OCI-LY7 (cell line): ENCODE measurements at regions not wholly inside any gene's neighbourhood (a gene's known extent, or its start where the extent isn't known, plus 50 kb on each side); places are given as distances from the start of the nearest gene placed in this dataset.

Source experiments
- BruUV-seq: library from RNA; stranded (reverse); fragments of 400-500 nt; replicated peaks from 2 replicates; lab custom pipeline; 2021; lab: Mats Ljungman, UMichigan
- CTCF ChIA-PET: fragments of 300-600 bp; sonication (Branson Sonifier 250); formaldehyde crosslinking; loops from one replicate; lab custom pipeline; 2022; ENCODE audit warnings: antibody characterized with exemption; ENCODE audit not compliant: unreplicated experiment; lab: Charles Lee
- POLR2A ChIA-PET: fragments of 300-600 bp; sonication (Branson Sonifier 250); formaldehyde crosslinking; loops from one replicate; lab custom pipeline; 2022; ENCODE audit warnings: antibody characterized with exemption; lab: Charles Lee
- DNase-seq: peaks from one replicate; pipeline ENCODE4 v3.0.0-alpha.2; 2015; ENCODE audit warnings: low spot score
- H2AFZ ChIP-seq: fragments of 200-600 bp; sonication (generic), shearing (Covaris generic); 2 replicates; pipeline ENCODE4 v1.6.1; 2014; ENCODE audit warnings: mild to moderate bottlenecking, antibody characterized with exemption, low read length, moderate library complexity
- H3K27ac ChIP-seq: fragments of 200-600 bp; sonication (generic); 2 replicates; pipeline ENCODE4 v1.5.1; 2014; ENCODE audit warnings: mixed run types, low read depth, mild to moderate bottlenecking, moderate library complexity, low read length, inconsistent platforms; ENCODE audit not compliant: poor library complexity, severe bottlenecking
- H3K36me3 ChIP-seq: fragments of 200-600 bp; sonication (generic); 2 replicates; pipeline ENCODE4 v1.6.1; 2014; ENCODE audit warnings: mild to moderate bottlenecking, antibody characterized with exemption, low read length, moderate library complexity, mixed read lengths; ENCODE audit not compliant: insufficient read depth
- H3K4me1 ChIP-seq: fragments of 200-600 bp; sonication (generic); 2 replicates; pipeline ENCODE4 v1.5.1; 2014; ENCODE audit warnings: mild to moderate bottlenecking, low read length; ENCODE audit not compliant: insufficient read depth, poor library complexity, severe bottlenecking
- H3K4me2 ChIP-seq: fragments of 200-600 bp; sonication (generic); 2 replicates; pipeline ENCODE4 v1.6.1; 2014; ENCODE audit warnings: mild to moderate bottlenecking, low read length
- H3K4me3 ChIP-seq: fragments of 200-600 bp; sonication (generic); 2 replicates; pipeline ENCODE4 v1.5.1; 2014; ENCODE audit warnings: mild to moderate bottlenecking, low read depth, low read length; ENCODE audit not compliant: poor library complexity, severe bottlenecking
- H3K79me2 ChIP-seq: fragments of 200-600 bp; sonication (generic); 2 replicates; pipeline ENCODE4 v1.6.1; 2016; ENCODE audit warnings: low read depth, mild to moderate bottlenecking, low read length, moderate library complexity, mixed read lengths; ENCODE audit not compliant: insufficient read depth
- H3K9me2 ChIP-seq: fragments of 200-600 bp; sonication (generic); 2 replicates; pipeline ENCODE4 v1.6.1; 2016; ENCODE audit warnings: mild to moderate bottlenecking, low read length, mixed read lengths; ENCODE audit not compliant: insufficient read depth
- H3K9me3 ChIP-seq: fragments of 200-600 bp; sonication (generic); 2 replicates; pipeline ENCODE4 v1.6.1; 2014; ENCODE audit warnings: mild to moderate bottlenecking, mixed run types, low read length, mixed read lengths
- H4K20me1 ChIP-seq: fragments of 200-600 bp; sonication (generic); 2 replicates; pipeline ENCODE4 v1.6.1; 2014; ENCODE audit warnings: mild to moderate bottlenecking, antibody characterized with exemption, low read length, moderate library complexity, mixed read lengths; ENCODE audit not compliant: insufficient read depth
- CTCF ChIP-seq: fragments of 200-600 bp; sonication (generic); conservative IDR thresholded peaks from 2 replicates; pipeline ENCODE4 v1.5.1; 2014; ENCODE audit warnings: mild to moderate bottlenecking, antibody characterized with exemption, low read length, moderate library complexity, mixed read lengths
- EZH2phosphoT487 ChIP-seq: fragments of 200-600 bp; sonication (generic); IDR thresholded peaks from 2 replicates; pipeline ENCODE4 v1.6.1; 2018; ENCODE audit warnings: low read depth, borderline replicate concordance, mild to moderate bottlenecking, mixed run types, antibody characterized with exemption, low read length, moderate library complexity, mixed read lengths
- intact Hi-C: fragments of 100-400 bp; cut with micrococcal nuclease; formaldehyde crosslinking; loops from one replicate; pipeline ENCODE4 v1.10.0; 2022; ENCODE audit not compliant: unreplicated experiment

- no peaks in the 10 kb centered on the region for H3K9me3 ChIP-seq
- no peaks in the 10 kb centered on the region for H3K79me2 ChIP-seq
- no peaks in the 10 kb centered on the region for H3K36me3 ChIP-seq
- no peak overlapping the region for H2AFZ ChIP-seq
- no TSS peak for BruUV-seq
- POLR2A ChIA-PET, result no interaction called here
- TF ChIP-seq CTCF (no peak), EZH2phosphoT487 (no peak)
- no peak overlapping the region for H3K4me2 ChIP-seq
- intact Hi-C loops, result no loop called here
- no peaks in the 10 kb centered on the region for H4K20me1 ChIP-seq
- no peaks in the 10 kb centered on the region for H3K9me2 ChIP-seq
- no peak overlapping the region for H3K4me3 ChIP-seq
- H3K4me1 ChIP-seq, result no peaks in the 10 kb centered on the region
- CTCF ChIA-PET, result no interaction called here
- no peak overlapping the region for H3K27ac ChIP-seq
- DNase-seq, result no peak
Observed at GRCh38 chr5:2383698-2384065, 367.8 kb downstream of the IRX2 start.

GRCh38 chr5:2382776-2383697, 368.4 kb downstream of the IRX2 start:
- Histone ChIP-seq H3K4me3 (no peak overlapping the region), H3K36me3 (no peaks in the 10 kb centered on the region), H3K4me1 (no peaks in the 10 kb centered on the region), H3K9me2 (no peaks in the 10 kb centered on the region), H3K79me2 (no peaks in the 10 kb centered on the region), H2AFZ (no peak overlapping the region), H3K27ac (no peak overlapping the region), H3K9me3 (no peaks in the 10 kb centered on the region), H3K4me2 (no peak overlapping the region), H4K20me1 (no peaks in the 10 kb centered on the region)
- intact Hi-C loops, result no loop called here
- no TSS peak for BruUV-seq
- DNase-seq, result no peak
- ChIA-PET POLR2A (no interaction called here), CTCF (no interaction called here)
- TF ChIP-seq EZH2phosphoT487, result no peak
- no peak for TF ChIP-seq CTCF

GRCh38 chr5:2381861-2382260, 369.6 kb downstream of the IRX2 start:
- CTCF ChIA-PET, result no interaction called here
- POLR2A ChIA-PET, result interaction anchor here (0.6 kb wide), 1 partner anchor 171 kb away, joined by 3 read pairs; no protein-coding TSS in a partner anchor
- no peak overlapping the region for H3K4me3 ChIP-seq
- no peaks in the 10 kb centered on the region for H3K4me1 ChIP-seq
- no peaks in the 10 kb centered on the region for H3K79me2 ChIP-seq
- no peaks in the 10 kb centered on the region for H3K9me3 ChIP-seq
- no peaks in the 10 kb centered on the region for H3K36me3 ChIP-seq
- H3K4me2 ChIP-seq, result no peak overlapping the region
- intact Hi-C loops, result no loop called here
- no peak for DNase-seq
- H3K9me2 ChIP-seq, result no peaks in the 10 kb centered on the region
- no peak overlapping the region for H2AFZ ChIP-seq
- no peaks in the 10 kb centered on the region for H4K20me1 ChIP-seq
- BruUV-seq, result no TSS peak
- no peak overlapping the region for H3K27ac ChIP-seq
- no peak for TF ChIP-seq EZH2phosphoT487
- no peak for TF ChIP-seq CTCF
